ENCODE measurements at regions not wholly inside any gene's neighbourhood (a gene's known extent, or its start where the extent isn't known, plus 50 kb on each side); places are given as distances from the start of the nearest gene placed in this dataset.

DNA sequence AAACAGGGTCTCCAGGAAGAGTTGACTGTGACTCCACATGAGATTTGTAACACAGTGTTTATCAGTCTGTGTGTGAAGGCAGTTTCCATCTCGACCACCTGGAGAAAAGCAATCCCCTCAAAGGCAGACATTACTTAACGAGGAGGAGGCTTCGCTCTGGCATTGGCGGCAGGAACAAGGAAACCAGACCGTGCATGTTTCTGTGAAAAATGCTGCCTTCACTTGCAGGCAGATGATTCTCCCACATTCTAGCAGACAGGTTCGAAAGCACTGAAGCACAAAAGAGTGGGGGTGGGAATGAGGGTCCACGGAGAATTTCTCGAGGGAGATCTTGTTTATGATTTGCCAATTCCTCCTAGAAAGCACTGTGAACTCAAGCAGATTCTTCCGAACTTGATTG lies 414.0 kb downstream of the SLC4A3 start:
- DNase-seq (ENCODE audit: extremely low read depth in 1 of 4, low spot score in 3 of 4) (no peak), FAIRE-seq (no peak), ATAC-seq (no peak)
- no peak overlapping the region for H3K27ac ChIP-seq (ENCODE audit: extremely low read depth, low read depth, low read length)
- no peaks in the 10 kb centered on the region for H3K36me3 ChIP-seq (ENCODE audit: control insufficient read depth, insufficient read depth, low read length)
- WGBS (ENCODE audit: insufficient coverage, low coverage, missing lambda C conversion rate): under 1% methylated on average over 9 of the region's 9 CpGs
- ChIA-PET POLR2A (no interaction called here), CTCF (ENCODE audit: low intra/inter-chr PET ratio) (no interaction called here)
- H4K20me1 ChIP-seq (replicated peaks; ENCODE audit: control insufficient read depth, insufficient read depth, low read length): no peaks in the 10 kb centered on the region
- no peaks in the 10 kb centered on the region for H3K9me1 ChIP-seq (ENCODE audit: control insufficient read depth, insufficient read depth, low read length)
- no peak overlapping the region for H2AFZ ChIP-seq (ENCODE audit: low read depth, low read length)
- H3K9ac ChIP-seq (ENCODE audit: insufficient read depth in 1 of 2, low read depth in 2 of 2, low read length in 2 of 2): no peak overlapping the region
- no peak overlapping the region for H3K4me2 ChIP-seq (ENCODE audit: insufficient read depth, low read length)
- in situ Hi-C loops (cut with MboI) (no loop called here), intact Hi-C loops (cut with micrococcal nuclease) (no loop called here)
- TF ChIP-seq CHCHD3 (CRISPR knock-in tag; IDR thresholded peaks at IDR 0.05) (no peak), ZKSCAN3 (CRISPR knock-in tag; IDR thresholded peaks at IDR 0.05) (no peak), ZNF134 (CRISPR knock-in tag; conservative IDR thresholded peaks at IDR 0.05) (no peak), CEBPB (tag; IDR thresholded peaks at IDR 0.05) (no peak), ZNF696 (CRISPR knock-in tag; conservative IDR thresholded peaks at IDR 0.05) (no peak), JUND (IDR thresholded peaks at IDR 0.05; ENCODE audit: borderline replicate concordance, low read depth, low read length) (no peak), JUND (tag; IDR thresholded peaks at IDR 0.05; ENCODE audit: borderline replicate concordance, low read depth, low read length) (no peak), XRCC4 (IDR thresholded peaks at IDR 0.05; ENCODE audit: extremely low read depth, insufficient read depth, insufficient read length) (no peak), ZFPM2 (CRISPR knock-in tag; IDR thresholded peaks at IDR 0.05) (no peak), POLR2B (IDR thresholded peaks at IDR 0.05; ENCODE audit: low read depth, partially characterized antibody) (no peak), ZNF699 (CRISPR knock-in tag; IDR thresholded peaks at IDR 0.05; ENCODE audit: insufficient replicate concordance) (no peak), TCF7L2 (IDR thresholded peaks at IDR 0.05; ENCODE audit: low read depth, low read length) (no peak), FOXA1 (IDR thresholded peaks at IDR 0.05; ENCODE audit: borderline replicate concordance) (no peak), CBX3 (IDR thresholded peaks at IDR 0.05; ENCODE audit: borderline replicate concordance in 1 of 2, low read length in 2 of 2) (no peak)
- TF ChIP-seq, protein P1, sequence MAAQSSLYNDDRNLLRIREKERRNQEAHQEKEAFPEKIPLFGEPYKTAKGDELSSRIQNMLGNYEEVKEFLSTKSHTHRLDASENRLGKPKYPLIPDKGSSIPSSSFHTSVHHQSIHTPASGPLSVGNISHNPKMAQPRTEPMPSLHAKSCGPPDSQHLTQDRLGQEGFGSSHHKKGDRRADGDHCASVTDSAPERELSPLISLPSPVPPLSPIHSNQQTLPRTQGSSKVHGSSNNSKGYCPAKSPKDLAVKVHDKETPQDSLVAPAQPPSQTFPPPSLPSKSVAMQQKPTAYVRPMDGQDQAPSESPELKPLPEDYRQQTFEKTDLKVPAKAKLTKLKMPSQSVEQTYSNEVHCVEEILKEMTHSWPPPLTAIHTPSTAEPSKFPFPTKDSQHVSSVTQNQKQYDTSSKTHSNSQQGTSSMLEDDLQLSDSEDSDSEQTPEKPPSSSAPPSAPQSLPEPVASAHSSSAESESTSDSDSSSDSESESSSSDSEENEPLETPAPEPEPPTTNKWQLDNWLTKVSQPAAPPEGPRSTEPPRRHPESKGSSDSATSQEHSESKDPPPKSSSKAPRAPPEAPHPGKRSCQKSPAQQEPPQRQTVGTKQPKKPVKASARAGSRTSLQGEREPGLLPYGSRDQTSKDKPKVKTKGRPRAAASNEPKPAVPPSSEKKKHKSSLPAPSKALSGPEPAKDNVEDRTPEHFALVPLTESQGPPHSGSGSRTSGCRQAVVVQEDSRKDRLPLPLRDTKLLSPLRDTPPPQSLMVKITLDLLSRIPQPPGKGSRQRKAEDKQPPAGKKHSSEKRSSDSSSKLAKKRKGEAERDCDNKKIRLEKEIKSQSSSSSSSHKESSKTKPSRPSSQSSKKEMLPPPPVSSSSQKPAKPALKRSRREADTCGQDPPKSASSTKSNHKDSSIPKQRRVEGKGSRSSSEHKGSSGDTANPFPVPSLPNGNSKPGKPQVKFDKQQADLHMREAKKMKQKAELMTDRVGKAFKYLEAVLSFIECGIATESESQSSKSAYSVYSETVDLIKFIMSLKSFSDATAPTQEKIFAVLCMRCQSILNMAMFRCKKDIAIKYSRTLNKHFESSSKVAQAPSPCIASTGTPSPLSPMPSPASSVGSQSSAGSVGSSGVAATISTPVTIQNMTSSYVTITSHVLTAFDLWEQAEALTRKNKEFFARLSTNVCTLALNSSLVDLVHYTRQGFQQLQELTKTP (IDR thresholded peaks at IDR 0.05; ENCODE audit: low read depth in 1 of 2, partially characterized antibody in 2 of 2): no peak
- TF ChIP-seq, protein P2, sequence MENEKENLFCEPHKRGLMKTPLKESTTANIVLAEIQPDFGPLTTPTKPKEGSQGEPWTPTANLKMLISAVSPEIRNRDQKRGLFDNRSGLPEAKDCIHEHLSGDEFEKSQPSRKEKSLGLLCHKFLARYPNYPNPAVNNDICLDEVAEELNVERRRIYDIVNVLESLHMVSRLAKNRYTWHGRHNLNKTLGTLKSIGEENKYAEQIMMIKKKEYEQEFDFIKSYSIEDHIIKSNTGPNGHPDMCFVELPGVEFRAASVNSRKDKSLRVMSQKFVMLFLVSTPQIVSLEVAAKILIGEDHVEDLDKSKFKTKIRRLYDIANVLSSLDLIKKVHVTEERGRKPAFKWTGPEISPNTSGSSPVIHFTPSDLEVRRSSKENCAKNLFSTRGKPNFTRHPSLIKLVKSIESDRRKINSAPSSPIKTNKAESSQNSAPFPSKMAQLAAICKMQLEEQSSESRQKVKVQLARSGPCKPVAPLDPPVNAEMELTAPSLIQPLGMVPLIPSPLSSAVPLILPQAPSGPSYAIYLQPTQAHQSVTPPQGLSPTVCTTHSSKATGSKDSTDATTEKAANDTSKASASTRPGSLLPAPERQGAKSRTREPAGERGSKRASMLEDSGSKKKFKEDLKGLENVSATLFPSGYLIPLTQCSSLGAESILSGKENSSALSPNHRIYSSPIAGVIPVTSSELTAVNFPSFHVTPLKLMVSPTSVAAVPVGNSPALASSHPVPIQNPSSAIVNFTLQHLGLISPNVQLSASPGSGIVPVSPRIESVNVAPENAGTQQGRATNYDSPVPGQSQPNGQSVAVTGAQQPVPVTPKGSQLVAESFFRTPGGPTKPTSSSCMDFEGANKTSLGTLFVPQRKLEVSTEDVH (IDR thresholded peaks at IDR 0.05; ENCODE audit: low read depth, partially characterized antibody): no peak
- H3K4me1 ChIP-seq (replicated peaks in 1 of 2; ENCODE audit: control insufficient read depth in 2 of 2, insufficient read depth in 2 of 2, low read length in 2 of 2): no peaks in the 10 kb centered on the region
- no peaks in the 10 kb centered on the region for H3K9me3 ChIP-seq (replicated peaks; ENCODE audit: control insufficient read depth, insufficient read depth, low read depth, low read length)
- BruUV-seq (replicated peaks): no TSS peak
- no peaks in the 10 kb centered on the region for H3K27me3 ChIP-seq (ENCODE audit: control insufficient read depth in 2 of 2, insufficient read depth in 2 of 2, low read length in 2 of 2)
- no peaks in the 10 kb centered on the region for H3K79me2 ChIP-seq (ENCODE audit: control insufficient read depth, insufficient read depth, low read length)
- no peak overlapping the region for H3K4me3 ChIP-seq

All from K562 (cell line).